Gastrocnemius medialis (tissue), 4 donors: ENCODE measurements at regions not wholly inside any gene's neighbourhood (a gene's known extent, or its start where the extent isn't known, plus 50 kb on each side); places are given as distances from the start of the nearest gene placed in this dataset.

Source experiments
- CTCF ChIP-seq, 5 experiments: fragments of 450-650 bp in 3 of 5; fragments of 200-600 bp in 2 of 5; sonication (generic) in 2 of 5; IDR thresholded peaks in 4 of 5; conservative IDR thresholded peaks in 1 of 5; 1 replicate in 4 of 5; 2 replicates in 1 of 5; pipeline ENCODE4 v1.5.1; 2016 to 2019; ENCODE audit warnings: antibody characterized with exemption in 5 of 5, mild to moderate bottlenecking in 3 of 5, moderate library complexity in 3 of 5
- POLR2A ChIP-seq, 2 donors: fragments of 450-650 bp; IDR thresholded peaks; one replicate each; pipeline ENCODE4 v1.6.1; 2017; ENCODE audit warnings: antibody characterized with exemption in 2 of 2, mild to moderate bottlenecking in 2 of 2, moderate library complexity in 2 of 2

- no peak for TF ChIP-seq CTCF (IDR thresholded peaks at IDR 0.05 in 4 of 5, conservative IDR thresholded peaks at IDR 0.05 in 1 of 5)
- TF ChIP-seq POLR2A (IDR thresholded peaks at IDR 0.05): no peak
These were observed 808.1 kb downstream of the XPNPEP1 start for GRCh38 chr10:109115179-109115578.
